Body of pancreas (tissue), 4 donors: ENCODE measurements at regions not wholly inside any gene's neighbourhood (a gene's known extent, or its start where the extent isn't known, plus 50 kb on each side); places are given as distances from the start of the nearest gene placed in this dataset.

Source experiments
- ATAC-seq: fragments of 150-250 bp; one replicate; pipeline ENCODE4 v1.9.1; 2016
- DNase-seq, 4 donors: peaks; one replicate each; pipeline ENCODE4 v3.0.0-alpha.2; 2019
- H3K27ac ChIP-seq, 4 donors: fragments of 200-600 bp; sonication (generic); 1 replicate in 3 of 4; 2 replicates in 1 of 4; pipeline versions ENCODE4 v1.5.1 to v1.6.1; 2016 to 2019; ENCODE audit warnings: mild to moderate bottlenecking in 1 of 4, mixed read lengths in 1 of 4, moderate library complexity in 1 of 4
- H3K27me3 ChIP-seq, 2 donors: fragments of 200-600 bp; sonication (generic); one replicate each; pipeline ENCODE4 v1.6.0; 2016; ENCODE audit warnings: mild to moderate bottlenecking in 1 of 2
- H3K36me3 ChIP-seq, 2 donors: fragments of 200-600 bp; sonication (generic); replicated peaks in 1 of 2; 2 replicates each; pipeline ENCODE4 v1.5.1; 2016; ENCODE audit warnings: low read depth in 2 of 2; ENCODE audit not compliant: insufficient read depth in 1 of 2
- H3K4me1 ChIP-seq: fragments of 200-600 bp; sonication (generic); one replicate; pipeline ENCODE4 v1.6.0; 2016
- H3K4me3 ChIP-seq, 2 donors: fragments of 200-600 bp; sonication (generic); 1 replicate in 1 of 2; 2 replicates in 1 of 2; pipeline ENCODE4 v1.5.1; 2016 to 2019
- H3K9me3 ChIP-seq, 3 donors: fragments of 200-600 bp; sonication (generic); 1 replicate in 2 of 3; 2 replicates in 1 of 3; pipeline ENCODE4 v1.5.1; 2016
- CTCF ChIP-seq, 7 experiments: fragments of 450-650 bp in 4 of 7; fragments of 200-600 bp in 3 of 7; sonication (generic) in 3 of 7; IDR thresholded peaks; one replicate each; pipeline ENCODE4 v1.5.1; 2016 to 2019; ENCODE audit warnings: antibody characterized with exemption in 7 of 7
- POLR2A ChIP-seq, 3 donors: fragments of 450-650 bp; IDR thresholded peaks; one replicate each; pipeline ENCODE4 v1.6.1; 2016; ENCODE audit warnings: antibody characterized with exemption in 3 of 3, mild to moderate bottlenecking in 2 of 3
- WGBS, 2 donors: methylation state at CpG; one replicate each; pipeline ENCODE4 v1.1.5; 2017; 5-methylcytosine and 5-hydroxymethylcytosine counted together
- intact Hi-C: fragments of 100-400 bp; cut with DNase I; formaldehyde crosslinking; loops from one replicate; pipeline ENCODE4 v1.15.1; 2023

- H3K4me1 ChIP-seq, result no peaks in the 10 kb centered on the region
- no peak overlapping the region for H3K27ac ChIP-seq
- DNase-seq, result no peak
- intact Hi-C loops, result no loop called here
- ATAC-seq, result no peak
- H3K36me3 ChIP-seq, result no peaks in the 10 kb centered on the region
- 83 to 87% methylated on average over 6 of the region's 6 CpGs for WGBS, 2 donors
- no peaks in the 10 kb centered on the region for H3K9me3 ChIP-seq
- H3K27me3 ChIP-seq, result no peaks in the 10 kb centered on the region
- TF ChIP-seq CTCF (IDR thresholded peaks at IDR 0.05) (no peak), POLR2A (IDR thresholded peaks at IDR 0.05) (no peak)
- H3K4me3 ChIP-seq, result no peak overlapping the region
Measured at GRCh38 chr3:176571926-176572325, 625.4 kb downstream of the TBL1XR1 start.

- TF ChIP-seq CTCF (IDR thresholded peaks at IDR 0.05) (no peak), POLR2A (IDR thresholded peaks at IDR 0.05) (no peak)
- no peaks in the 10 kb centered on the region for H3K27me3 ChIP-seq
- 71 to 72% methylated on average over 5 of the region's 5 CpGs for WGBS, 2 donors
Measured at GRCh38 chr3:176570992-176571391, 626.3 kb downstream of the TBL1XR1 start.

GRCh38 chr3:176568189-176568588 is 629.1 kb downstream of the TBL1XR1 start:
- Histone ChIP-seq H3K4me1 (no peaks in the 10 kb centered on the region), H3K36me3 (no peaks in the 10 kb centered on the region), H3K27ac (no peak overlapping the region), H3K4me3 (no peak overlapping the region), H3K27me3 (no peaks in the 10 kb centered on the region), H3K9me3 (no peaks in the 10 kb centered on the region)
- DNase-seq (no peak), ATAC-seq (no peak)
- 69 to 76% methylated on average over 3 of the region's 3 CpGs for WGBS, 2 donors
- TF ChIP-seq CTCF (IDR thresholded peaks at IDR 0.05) (no peak), POLR2A (IDR thresholded peaks at IDR 0.05) (no peak)
- intact Hi-C loops, result no loop called here

More at GRCh38 chr3:176570992-176571391, 626.3 kb downstream of the TBL1XR1 start:
- Histone ChIP-seq H3K4me1 (no peaks in the 10 kb centered on the region), H3K9me3 (no peaks in the 10 kb centered on the region), H3K4me3 (no peak overlapping the region), H3K27ac (no peak overlapping the region), H3K36me3 (no peaks in the 10 kb centered on the region)
- ATAC-seq (no peak), DNase-seq (no peak)
- intact Hi-C loops, result no loop called here

GRCh38 chr3:176566757-176567156 is 630.5 kb downstream of the TBL1XR1 start:
- ATAC-seq (no peak), DNase-seq (no peak)

More at GRCh38 chr3:176566757-176567156, 630.5 kb downstream of the TBL1XR1 start:
- 72 to 76% methylated on average over 2 of the region's 2 CpGs for WGBS, 2 donors
- H3K27ac ChIP-seq, result no peak overlapping the region
- H3K4me3 ChIP-seq, result no peak overlapping the region
- intact Hi-C loops, result no loop called here
- no peaks in the 10 kb centered on the region for H3K27me3 ChIP-seq
- TF ChIP-seq POLR2A (IDR thresholded peaks at IDR 0.05), result no peak
- no peak for TF ChIP-seq CTCF (IDR thresholded peaks at IDR 0.05)
- no peaks in the 10 kb centered on the region for H3K4me1 ChIP-seq
- no peaks in the 10 kb centered on the region for H3K36me3 ChIP-seq
- H3K9me3 ChIP-seq, result no peaks in the 10 kb centered on the region
